Keratinocyte (primary cell): ENCODE measurements at regions not wholly inside any gene's neighbourhood (a gene's known extent, or its start where the extent isn't known, plus 50 kb on each side); places are given as distances from the start of the nearest gene placed in this dataset.

Experiments
- CTCF ChIP-seq, 3 experiments: IDR thresholded peaks in 1 of 3; conservative IDR thresholded peaks in 1 of 3; optimal IDR thresholded peaks in 1 of 3; 2 replicates in 2 of 3; 3 replicates in 1 of 3; pipeline versions ENCODE3 to v1.5.1; 2011; ENCODE audit warnings: low read length in 3 of 3, mild to moderate bottlenecking in 3 of 3, moderate library complexity in 2 of 3, control low read depth in 1 of 3, inconsistent platforms in 1 of 3; ENCODE audit not compliant: insufficient read depth in 2 of 3; ENCODE audit errors: extremely low read depth in 1 of 3
- EZH2 ChIP-seq: IDR thresholded peaks from one replicate; pipeline ENCODE4 v1.6.1; 2012; ENCODE audit warnings: inconsistent platforms, mild to moderate bottlenecking, low read length, moderate library complexity

GRCh38 chr4:1569461-1570151, 114.5 kb downstream of the FAM53A start:
- TF ChIP-seq CTCF (optimal IDR thresholded peaks at IDR 0.05 in 1 of 3, IDR thresholded peaks at IDR 0.05 in 1 of 3, conservative IDR thresholded peaks at IDR 0.05 in 1 of 3; ENCODE audit: extremely low read depth in 1 of 3, insufficient read depth in 2 of 3, low read length in 3 of 3) (no peak), EZH2 (no peak)
